GM12873 (cell line): ENCODE measurements at regions not wholly inside any gene's neighbourhood (a gene's known extent, or its start where the extent isn't known, plus 50 kb on each side); places are given as distances from the start of the nearest gene placed in this dataset.

ENCODE experiments used
- TF ChIP-seq, protein P1 (sequence below): IDR thresholded peaks from 2 replicates; pipeline ENCODE4 v1.5.1; 2012; ENCODE audit warnings: low read depth, mild to moderate bottlenecking, moderate library complexity, low read length, control low read depth; ENCODE audit not compliant: insufficient read depth; ENCODE audit errors: missing control alignments

DNA sequence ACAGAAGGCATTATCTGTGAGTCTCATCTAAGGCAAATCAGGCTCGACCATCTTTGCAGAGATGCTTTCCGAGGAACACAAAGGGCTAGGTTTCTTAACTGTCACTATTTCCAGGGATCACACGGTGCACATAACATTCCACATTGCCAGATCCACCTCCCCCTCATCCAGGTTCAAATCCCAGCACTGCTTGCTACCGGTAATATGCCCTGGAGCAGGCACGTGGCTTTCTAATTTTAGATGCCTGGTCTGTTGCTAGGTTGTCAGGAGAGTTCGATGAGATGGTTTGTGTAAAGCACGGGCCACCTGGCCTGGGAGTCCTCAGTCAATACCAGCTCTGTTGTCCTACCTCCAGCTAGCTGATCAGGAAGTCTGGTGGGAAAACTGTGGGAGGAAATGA is 598.6 kb downstream of the NPHP4 start:
- TF ChIP-seq, protein P1, sequence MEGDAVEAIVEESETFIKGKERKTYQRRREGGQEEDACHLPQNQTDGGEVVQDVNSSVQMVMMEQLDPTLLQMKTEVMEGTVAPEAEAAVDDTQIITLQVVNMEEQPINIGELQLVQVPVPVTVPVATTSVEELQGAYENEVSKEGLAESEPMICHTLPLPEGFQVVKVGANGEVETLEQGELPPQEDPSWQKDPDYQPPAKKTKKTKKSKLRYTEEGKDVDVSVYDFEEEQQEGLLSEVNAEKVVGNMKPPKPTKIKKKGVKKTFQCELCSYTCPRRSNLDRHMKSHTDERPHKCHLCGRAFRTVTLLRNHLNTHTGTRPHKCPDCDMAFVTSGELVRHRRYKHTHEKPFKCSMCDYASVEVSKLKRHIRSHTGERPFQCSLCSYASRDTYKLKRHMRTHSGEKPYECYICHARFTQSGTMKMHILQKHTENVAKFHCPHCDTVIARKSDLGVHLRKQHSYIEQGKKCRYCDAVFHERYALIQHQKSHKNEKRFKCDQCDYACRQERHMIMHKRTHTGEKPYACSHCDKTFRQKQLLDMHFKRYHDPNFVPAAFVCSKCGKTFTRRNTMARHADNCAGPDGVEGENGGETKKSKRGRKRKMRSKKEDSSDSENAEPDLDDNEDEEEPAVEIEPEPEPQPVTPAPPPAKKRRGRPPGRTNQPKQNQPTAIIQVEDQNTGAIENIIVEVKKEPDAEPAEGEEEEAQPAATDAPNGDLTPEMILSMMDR = no peak

DNA sequence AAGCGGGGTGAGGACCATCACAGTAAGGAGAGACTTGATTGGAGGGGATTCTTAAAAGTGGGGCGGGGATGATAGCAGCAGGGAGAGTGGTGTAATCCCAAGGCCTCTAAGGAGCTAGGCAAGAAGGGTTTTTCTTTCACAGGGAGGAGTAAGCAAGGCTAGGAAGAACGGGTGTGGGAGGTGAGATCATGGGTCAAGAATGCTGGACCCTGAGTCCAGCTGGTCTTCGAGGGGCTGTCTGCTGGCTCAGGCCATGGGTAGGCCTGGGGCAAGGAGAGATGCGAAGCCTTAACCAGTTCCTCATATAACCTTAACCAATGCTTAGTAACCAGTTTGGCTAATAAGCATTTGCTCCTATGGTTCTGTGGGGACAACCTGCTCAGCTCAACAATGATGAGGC is 599.1 kb downstream of the NPHP4 start:
- TF ChIP-seq, protein P1 = no peak

DNA sequence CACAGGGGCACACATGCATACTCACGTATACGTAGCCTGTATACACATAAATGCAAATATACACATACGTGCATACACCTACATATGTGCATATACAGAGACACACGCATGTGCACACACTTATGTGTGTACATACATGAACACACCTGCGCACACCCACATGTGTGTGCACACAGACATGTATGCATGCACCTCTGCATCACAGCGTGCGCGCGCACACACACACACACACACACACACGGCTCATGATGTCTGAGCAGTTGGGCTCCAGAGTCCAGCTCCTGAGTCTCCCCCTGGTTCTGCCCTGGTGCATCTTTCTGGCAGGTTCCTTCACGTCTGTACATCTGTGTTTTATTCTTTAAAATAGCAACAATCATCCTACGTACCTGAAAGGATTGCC is 600.5 kb downstream of the NPHP4 start:
- TF ChIP-seq, protein P1 = no peak

DNA sequence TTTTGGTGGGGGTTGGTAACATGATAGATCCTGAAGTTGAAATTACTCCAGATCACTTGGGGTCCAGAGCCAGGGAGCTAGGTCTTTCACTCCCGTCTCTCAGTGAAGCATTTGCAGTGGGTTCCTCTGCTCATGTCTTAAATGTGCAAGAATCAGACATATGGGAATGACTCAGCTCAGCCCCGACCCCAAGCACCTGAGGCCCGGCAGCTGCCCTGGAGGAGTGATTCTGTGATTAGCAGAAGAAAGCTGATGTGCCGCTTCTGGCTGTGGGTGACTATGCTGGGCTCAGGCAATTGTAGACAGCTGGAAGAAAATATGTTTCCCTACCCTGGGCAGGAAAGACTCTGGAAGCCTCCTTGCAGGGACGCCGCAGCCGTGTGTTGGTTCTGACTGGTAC is 601.7 kb downstream of the NPHP4 start:
- TF ChIP-seq, protein P1 = no peak

DNA sequence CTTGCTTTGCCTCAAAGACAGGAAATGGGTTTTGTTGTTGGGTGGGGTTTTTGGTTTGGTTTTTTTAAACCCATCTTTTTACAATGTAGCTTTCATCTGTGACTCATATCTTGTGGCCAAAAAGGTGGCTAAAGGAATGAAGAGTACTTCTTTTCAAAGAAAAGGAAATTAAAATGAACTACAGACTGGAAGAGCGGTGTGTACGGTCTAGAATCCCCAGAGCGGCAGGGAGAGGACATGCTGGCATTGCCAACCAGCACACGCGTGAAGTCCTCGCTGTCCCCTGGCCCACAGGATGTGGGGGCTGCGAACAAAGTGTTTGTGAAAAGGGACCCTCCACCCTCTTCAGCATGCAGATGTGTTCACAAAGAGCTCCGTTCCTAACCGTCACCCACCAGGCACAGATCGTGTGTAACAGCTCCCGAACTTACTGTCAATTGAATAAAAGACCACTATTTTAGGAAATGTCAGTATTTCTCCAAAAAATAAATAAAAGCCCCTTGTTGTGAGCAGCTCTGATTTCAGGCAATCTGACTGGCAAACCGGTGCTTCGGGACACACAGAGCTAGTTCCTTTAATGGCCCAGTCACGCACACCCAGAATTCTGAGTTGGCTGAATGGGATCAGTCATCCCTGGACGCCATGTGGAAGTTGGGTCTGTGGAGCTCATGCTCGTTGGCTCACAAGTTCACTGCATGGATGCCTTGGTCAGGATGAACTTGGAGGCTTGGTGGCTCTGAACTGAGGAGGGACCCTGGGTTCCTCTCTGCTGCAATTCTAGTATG is 602.9 kb downstream of the NPHP4 start:
- TF ChIP-seq, protein P1 = no peak

DNA sequence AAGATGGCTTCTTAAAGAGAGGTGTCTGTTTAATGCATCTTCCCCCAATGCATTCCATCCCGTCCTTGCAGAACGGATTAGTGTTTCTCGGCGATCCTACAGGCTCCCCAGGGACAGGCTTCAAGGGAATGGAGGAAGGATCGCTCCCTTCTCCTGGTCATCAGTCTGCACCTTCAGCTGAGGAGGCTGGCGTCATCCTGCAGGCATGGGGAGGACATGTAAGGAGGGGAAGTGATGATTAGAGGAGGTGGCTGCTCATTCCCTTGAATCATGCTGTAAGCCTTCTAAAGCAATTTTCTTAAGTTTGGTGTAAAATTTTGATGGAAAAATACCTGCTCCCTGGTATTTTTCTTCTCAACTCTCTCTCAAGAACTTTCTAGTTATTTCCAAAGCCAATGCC is 603.6 kb downstream of the NPHP4 start:
- TF ChIP-seq, protein P1 = no peak

DNA sequence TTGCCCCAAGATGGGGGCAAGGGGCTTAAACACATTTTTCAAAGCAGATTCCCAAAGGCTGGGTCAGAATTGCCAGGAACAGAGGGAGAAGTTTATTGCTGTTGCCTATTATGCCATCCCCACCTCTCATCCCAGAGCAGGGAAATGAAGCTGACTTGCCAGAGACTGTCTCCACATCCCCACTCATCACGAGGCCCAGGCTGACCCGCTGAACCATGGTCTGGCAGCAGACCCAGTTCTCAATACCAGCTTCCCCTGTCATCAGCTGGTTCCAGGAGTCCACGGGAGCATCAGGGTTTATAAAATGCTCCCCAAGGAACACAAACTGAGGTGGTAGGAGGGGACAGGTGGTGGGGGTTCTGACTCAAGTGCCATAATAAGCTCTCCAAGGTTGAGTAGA is 605.9 kb downstream of the NPHP4 start:
- TF ChIP-seq, protein P1 = no peak
